Stomach (tissue), 4 donors: ENCODE measurements at regions not wholly inside any gene's neighbourhood (a gene's known extent, or its start where the extent isn't known, plus 50 kb on each side); places are given as distances from the start of the nearest gene placed in this dataset.

ENCODE experiments used
- POLR2A ChIP-seq, 4 donors: fragments of 450-650 bp; IDR thresholded peaks; one replicate each; pipeline ENCODE4 v1.6.1; 2016; ENCODE audit warnings: antibody characterized with exemption in 4 of 4, control low read depth in 2 of 4, mild to moderate bottlenecking in 1 of 4, moderate library complexity in 1 of 4
- TF ChIP-seq, protein P1 (sequence below), 7 experiments: fragments of 450-650 bp in 4 of 7; fragments of 200-600 bp in 3 of 7; sonication (generic) in 3 of 7; IDR thresholded peaks; one replicate each; pipeline ENCODE4 v1.5.1; 2016 to 2019; ENCODE audit warnings: antibody characterized with exemption in 7 of 7, control low read depth in 2 of 7, mild to moderate bottlenecking in 1 of 7

DNA sequence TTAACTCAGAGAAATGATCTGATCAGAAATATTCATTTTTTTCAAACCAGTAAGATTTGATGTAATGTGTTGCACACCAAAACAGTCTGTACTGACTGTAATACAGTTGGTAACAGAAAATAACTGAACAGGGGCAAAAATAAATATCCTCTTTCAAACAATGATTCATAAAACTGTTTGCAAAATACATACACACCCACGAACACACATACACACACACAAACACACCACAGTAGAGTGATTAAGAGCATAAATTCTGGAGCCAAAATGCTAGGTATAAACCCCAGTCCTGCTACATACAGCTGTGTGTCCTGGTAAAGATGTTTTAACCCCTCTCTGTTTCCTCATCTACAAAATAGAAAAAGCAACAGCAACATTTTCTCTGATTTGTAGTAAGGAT is 376.6 kb downstream of the PDGFC start:
- TF ChIP-seq POLR2A (IDR thresholded peaks at IDR 0.05): no peak
- TF ChIP-seq, protein P1, sequence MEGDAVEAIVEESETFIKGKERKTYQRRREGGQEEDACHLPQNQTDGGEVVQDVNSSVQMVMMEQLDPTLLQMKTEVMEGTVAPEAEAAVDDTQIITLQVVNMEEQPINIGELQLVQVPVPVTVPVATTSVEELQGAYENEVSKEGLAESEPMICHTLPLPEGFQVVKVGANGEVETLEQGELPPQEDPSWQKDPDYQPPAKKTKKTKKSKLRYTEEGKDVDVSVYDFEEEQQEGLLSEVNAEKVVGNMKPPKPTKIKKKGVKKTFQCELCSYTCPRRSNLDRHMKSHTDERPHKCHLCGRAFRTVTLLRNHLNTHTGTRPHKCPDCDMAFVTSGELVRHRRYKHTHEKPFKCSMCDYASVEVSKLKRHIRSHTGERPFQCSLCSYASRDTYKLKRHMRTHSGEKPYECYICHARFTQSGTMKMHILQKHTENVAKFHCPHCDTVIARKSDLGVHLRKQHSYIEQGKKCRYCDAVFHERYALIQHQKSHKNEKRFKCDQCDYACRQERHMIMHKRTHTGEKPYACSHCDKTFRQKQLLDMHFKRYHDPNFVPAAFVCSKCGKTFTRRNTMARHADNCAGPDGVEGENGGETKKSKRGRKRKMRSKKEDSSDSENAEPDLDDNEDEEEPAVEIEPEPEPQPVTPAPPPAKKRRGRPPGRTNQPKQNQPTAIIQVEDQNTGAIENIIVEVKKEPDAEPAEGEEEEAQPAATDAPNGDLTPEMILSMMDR (IDR thresholded peaks at IDR 0.05): no peak
